Adrenal gland (tissue), 9 donors: ENCODE measurements at regions not wholly inside any gene's neighbourhood (a gene's known extent, or its start where the extent isn't known, plus 50 kb on each side); places are given as distances from the start of the nearest gene placed in this dataset.

Experiments
- DNase-seq, 7 donors: peaks; one replicate each; pipeline ENCODE4 v3.0.0-alpha.2; 2019 to 2020
- H3K27ac ChIP-seq, 5 donors: fragments of 200-600 bp; sonication (generic) in 4 of 5; 1 replicate in 3 of 5; 2 replicates in 2 of 5; pipeline versions ENCODE4 v1.5.1 to v1.8.0; 2016 to 2020; ENCODE audit warnings: mild to moderate bottlenecking in 1 of 5
- H3K27me3 ChIP-seq: fragments of 200-600 bp; 2 replicates; pipeline ENCODE4 v1.8.0; 2021
- H3K36me3 ChIP-seq, 2 donors: fragments of 200-600 bp; replicated peaks in 1 of 2; 1 replicate in 1 of 2; 2 replicates in 1 of 2; pipeline versions ENCODE4 v1.5.1 to v1.8.0; 2018 to 2022
- H3K4me1 ChIP-seq, 2 donors: fragments of 200-600 bp; replicated peaks in 1 of 2; 1 replicate in 1 of 2; 2 replicates in 1 of 2; pipeline versions ENCODE4 v1.5.1 to v1.8.0; 2018 to 2021
- H3K4me3 ChIP-seq, 4 donors: fragments of 200-600 bp; sonication (generic) in 3 of 4; one replicate each; pipeline ENCODE4 v1.5.1; 2016 to 2018
- H3K9me3 ChIP-seq, 3 donors: fragments of 200-600 bp; sonication (generic) in 1 of 3; replicated peaks in 1 of 3; 1 replicate in 2 of 3; 2 replicates in 1 of 3; pipeline versions ENCODE4 v1.5.1 to v1.8.0; 2016 to 2021
- CTCF ChIP-seq, 6 experiments: fragments of 450-650 bp in 4 of 6; fragments of 200-600 bp in 2 of 6; sonication (generic) in 1 of 6; IDR thresholded peaks; 1 replicate in 5 of 6; 2 replicates in 1 of 6; pipeline versions ENCODE4 v1.5.1 to v1.8.0; 2016 to 2021; ENCODE audit warnings: antibody characterized with exemption in 6 of 6, mild to moderate bottlenecking in 2 of 6, moderate library complexity in 1 of 6
- POLR2A ChIP-seq, 2 donors: fragments of 450-650 bp; IDR thresholded peaks; one replicate each; pipeline ENCODE4 v1.6.1; 2017; ENCODE audit warnings: antibody characterized with exemption in 2 of 2, mild to moderate bottlenecking in 2 of 2, moderate library complexity in 1 of 2
- WGBS, 4 donors: extraction: QIAGEN DNeasy Blood & Tissue Kit in 2 of 4; methylation state at CpG; one replicate each; pipeline versions ENCODE4 v1.1.5 to v1.1.7; 2013 to 2017; 5-methylcytosine and 5-hydroxymethylcytosine counted together
- intact Hi-C, 2 donors: fragments of 100-400 bp; cut with DNase I; formaldehyde crosslinking; loops; one replicate each; pipeline versions ENCODE4 v1.14.1 to v1.15.0; 2022 to 2023
- donor health status: healthy with polysubstance abuse.
- donor health status: Bipolar disorder and iron deficiency.
- donor health status: DM: yes; HTN: yes; CAD: no.
- donor health status: DM: no; HTN: no; CAD: no.
- donor health status: DM: no; HTN: no; CAD: no.

- no peak for DNase-seq
- no peaks in the 10 kb centered on the region for H3K36me3 ChIP-seq
- H3K9me3 ChIP-seq: no peaks in the 10 kb centered on the region
- TF ChIP-seq POLR2A (IDR thresholded peaks at IDR 0.05) (no peak), CTCF (IDR thresholded peaks at IDR 0.05) (no peak)
- WGBS, 4 donors: 78 to 96% (median 87%) methylated on average over 4 of the region's 4 CpGs
- H3K4me1 ChIP-seq: no peaks in the 10 kb centered on the region
- H3K4me3 ChIP-seq: no peak overlapping the region
- no peak overlapping the region for H3K27ac ChIP-seq
- no peaks in the 10 kb centered on the region for H3K27me3 ChIP-seq
- intact Hi-C loops: no loop called here
These were observed 116.7 kb upstream of the TEX13D start for GRCh38 chrX:124215786-124216185.

- TF ChIP-seq CTCF (IDR thresholded peaks at IDR 0.05): no peak
- TF ChIP-seq POLR2A (IDR thresholded peaks at IDR 0.05): no peak
- H3K27ac ChIP-seq: no peak overlapping the region
- no peak for DNase-seq
- intact Hi-C loops: no loop called here
- H3K9me3 ChIP-seq: no peaks in the 10 kb centered on the region
- H3K4me1 ChIP-seq: no peaks in the 10 kb centered on the region
- no peaks in the 10 kb centered on the region for H3K36me3 ChIP-seq
- no peaks in the 10 kb centered on the region for H3K27me3 ChIP-seq
- no peak overlapping the region for H3K4me3 ChIP-seq
- WGBS, 4 donors: 37 to 63% (median 55%) methylated on average over 3 to 8 of the region's 8 CpGs
These were observed 115.9 kb upstream of the TEX13D start for GRCh38 chrX:124216396-124217115.

- no peaks in the 10 kb centered on the region for H3K27me3 ChIP-seq
- peak in 1 of 7 donors; percentile 1 for DNase-seq
- intact Hi-C loops: no loop called here
- H3K9me3 ChIP-seq: no peaks in the 10 kb centered on the region
- H3K36me3 ChIP-seq: no peaks in the 10 kb centered on the region
- no peaks in the 10 kb centered on the region for H3K4me1 ChIP-seq
- H3K27ac ChIP-seq: no peak overlapping the region
- TF ChIP-seq CTCF (IDR thresholded peaks at IDR 0.05): no peak
- TF ChIP-seq POLR2A (IDR thresholded peaks at IDR 0.05): no peak
- WGBS, 4 donors: 49 to 61% (median 55%) methylated on average over 8 to 10 of the region's 10 CpGs
- H3K4me3 ChIP-seq: no peak overlapping the region
These were observed 114.9 kb upstream of the TEX13D start for GRCh38 chrX:124217304-124218251.

- intact Hi-C loops: no loop called here
- WGBS, 4 donors: 45 to 60% (median 57%) methylated on average over 7 of the region's 7 CpGs
These were observed 108.9 kb upstream of the TEX13D start for GRCh38 chrX:124223524-124223923.

More at GRCh38 chrX:124223524-124223923, 108.9 kb upstream of the TEX13D start:
- Histone ChIP-seq H3K36me3 (no peaks in the 10 kb centered on the region), H3K4me1 (no peaks in the 10 kb centered on the region), H3K9me3 (no peaks in the 10 kb centered on the region), H3K27ac (no peak overlapping the region), H3K4me3 (no peak overlapping the region), H3K27me3 (peaks cover 5% of the 10 kb centered on the region)
- no peak for DNase-seq
- TF ChIP-seq POLR2A (IDR thresholded peaks at IDR 0.05): no peak
- TF ChIP-seq CTCF (IDR thresholded peaks at IDR 0.05): no peak
